ENCODE measurements at regions not wholly inside any gene's neighbourhood (a gene's known extent, or its start where the extent isn't known, plus 50 kb on each side); places are given as distances from the start of the nearest gene placed in this dataset.
"Not testable (repeated sequence)": the region's sequence is repeated elsewhere in the genome, so short reads cannot be mapped to it uniquely, and the experiment has no call there.

DNA sequence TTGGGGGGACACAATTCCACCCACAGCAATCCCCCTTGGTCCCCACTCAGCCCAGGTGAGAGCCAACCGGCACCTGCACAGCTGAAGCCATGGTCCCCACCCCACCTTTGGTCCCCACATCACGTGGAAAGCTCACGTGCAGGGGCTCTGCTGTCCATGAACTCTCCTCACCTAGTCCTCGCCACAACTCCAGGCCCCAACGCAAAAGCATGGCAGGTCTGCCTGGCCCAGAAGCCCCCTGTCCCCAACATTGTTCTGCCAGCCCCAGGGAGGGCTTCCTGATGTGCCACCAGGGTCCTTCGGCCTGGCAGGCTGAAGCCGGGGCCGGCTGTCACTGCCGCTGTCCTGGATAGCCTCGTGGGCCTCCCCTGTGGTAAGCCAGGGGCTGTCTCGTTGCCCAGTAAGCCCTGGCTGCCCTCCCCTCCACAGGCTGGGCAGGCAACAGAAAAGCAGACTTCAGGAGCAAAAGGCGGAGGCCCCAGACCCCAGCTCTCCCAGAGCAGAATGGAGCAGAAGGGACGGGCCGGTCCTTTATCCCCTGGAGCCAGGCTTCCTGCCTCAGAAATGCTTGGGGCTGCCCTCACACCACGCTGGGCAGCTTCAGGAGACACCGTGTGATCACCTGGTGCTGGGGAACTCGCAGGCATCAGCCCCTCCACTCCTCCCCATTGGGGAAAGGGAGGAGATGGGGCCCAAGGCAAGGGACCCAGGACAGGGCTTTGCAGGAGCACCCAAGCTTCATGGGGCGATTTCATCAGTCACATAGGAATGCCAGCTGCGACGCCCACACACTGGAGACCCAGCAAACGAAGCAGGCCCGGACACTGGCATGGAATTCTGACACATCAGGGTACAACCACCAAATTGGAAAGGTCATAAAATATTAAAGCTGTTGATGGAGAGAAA lies 103.7 kb downstream of the ADRA2C start:
- H3K4me3 Mint-ChIP-seq (ENCODE audit: low read depth): no peak overlapping the region
- no peaks in the 10 kb centered on the region for H3K9me3 Mint-ChIP-seq
- no peak for DNase-seq (ENCODE audit: low spot score)
- H3K36me3 Mint-ChIP-seq (ENCODE audit: low read depth): no peaks in the 10 kb centered on the region
- peaks cover 26% of the 10 kb centered on the region for H3K27me3 Mint-ChIP-seq (ENCODE audit: low read depth)
- intact Hi-C loops (cut with micrococcal nuclease): no loop called here
- H3K4me1 Mint-ChIP-seq (ENCODE audit: low read depth): no peaks in the 10 kb centered on the region
- H3K27ac Mint-ChIP-seq: no peak overlapping the region

DNA sequence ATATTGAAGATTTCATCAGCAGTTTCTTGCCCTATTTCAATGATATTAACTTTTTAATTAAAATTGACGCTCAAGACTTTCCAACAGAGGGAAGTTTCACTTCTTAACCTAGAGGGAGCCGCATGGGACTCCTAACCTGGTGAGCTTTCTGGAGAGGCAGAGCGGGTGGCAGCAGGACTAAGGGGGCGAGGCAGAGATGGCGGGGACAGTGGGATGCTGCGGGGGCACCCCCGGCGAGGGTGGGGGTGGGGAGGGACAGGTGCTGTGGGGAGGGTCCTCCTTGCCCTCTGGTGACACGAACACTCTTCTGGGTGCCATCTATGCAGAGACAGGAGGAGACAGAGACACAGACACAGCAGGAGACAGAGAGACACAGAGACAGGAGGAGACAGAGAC lies 104.4 kb downstream of the ADRA2C start:
- DNase-seq (ENCODE audit: low spot score): no peak
- Mint-ChIP-seq H3K36me3 (ENCODE audit: low read depth) (no peaks in the 10 kb centered on the region), H3K27me3 (ENCODE audit: low read depth) (peaks cover 26% of the 10 kb centered on the region), H3K9me3 (no peaks in the 10 kb centered on the region), H3K27ac (no peak overlapping the region), H3K4me1 (ENCODE audit: low read depth) (no peaks in the 10 kb centered on the region), H3K4me3 (ENCODE audit: low read depth) (no peak overlapping the region)
- intact Hi-C loops (cut with micrococcal nuclease): no loop called here

DNA sequence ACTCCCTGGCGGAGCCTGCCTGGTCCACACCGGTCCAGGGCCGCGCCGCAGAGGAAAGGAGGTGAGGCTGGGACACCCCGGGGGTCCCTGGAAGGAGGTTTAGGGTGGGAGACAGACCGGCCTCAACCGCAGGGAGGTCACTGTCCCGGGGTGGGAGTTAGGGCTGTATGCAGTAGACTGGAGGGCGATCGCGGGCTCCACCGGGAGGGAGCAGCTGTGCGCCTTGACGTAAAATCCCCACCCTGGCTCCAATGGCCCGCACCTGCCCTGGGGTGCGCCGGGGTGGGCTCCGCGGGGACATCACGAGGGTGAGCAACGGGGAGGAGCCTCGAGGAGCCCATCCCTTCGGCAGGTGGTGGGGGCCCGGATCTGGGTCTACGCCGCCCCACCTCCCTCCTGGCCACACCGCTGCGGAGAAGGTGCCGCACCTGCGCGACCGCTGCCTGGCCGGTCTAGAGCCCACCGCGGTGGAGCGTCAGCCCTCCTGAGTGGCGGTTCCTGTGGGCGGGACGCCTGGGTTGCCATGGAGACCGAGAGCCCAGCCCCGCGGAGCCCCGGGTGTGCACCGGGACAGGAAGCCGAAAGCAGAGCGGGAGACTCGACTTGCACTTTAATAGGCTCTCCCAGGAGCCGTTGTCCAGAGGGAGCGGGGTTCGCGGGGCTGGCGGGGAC lies 105.1 kb downstream of the ADRA2C start:
- Mint-ChIP-seq H3K27me3 (ENCODE audit: low read depth) (peaks cover 26% of the 10 kb centered on the region), H3K4me1 (ENCODE audit: low read depth) (no peaks in the 10 kb centered on the region), H3K36me3 (ENCODE audit: low read depth) (no peaks in the 10 kb centered on the region), H3K9me3 (no peaks in the 10 kb centered on the region), H3K4me3 (ENCODE audit: low read depth) (no peak overlapping the region), H3K27ac (no peak overlapping the region)
- no peak for DNase-seq (ENCODE audit: low spot score)
- intact Hi-C loops (cut with micrococcal nuclease): no loop called here

DNA sequence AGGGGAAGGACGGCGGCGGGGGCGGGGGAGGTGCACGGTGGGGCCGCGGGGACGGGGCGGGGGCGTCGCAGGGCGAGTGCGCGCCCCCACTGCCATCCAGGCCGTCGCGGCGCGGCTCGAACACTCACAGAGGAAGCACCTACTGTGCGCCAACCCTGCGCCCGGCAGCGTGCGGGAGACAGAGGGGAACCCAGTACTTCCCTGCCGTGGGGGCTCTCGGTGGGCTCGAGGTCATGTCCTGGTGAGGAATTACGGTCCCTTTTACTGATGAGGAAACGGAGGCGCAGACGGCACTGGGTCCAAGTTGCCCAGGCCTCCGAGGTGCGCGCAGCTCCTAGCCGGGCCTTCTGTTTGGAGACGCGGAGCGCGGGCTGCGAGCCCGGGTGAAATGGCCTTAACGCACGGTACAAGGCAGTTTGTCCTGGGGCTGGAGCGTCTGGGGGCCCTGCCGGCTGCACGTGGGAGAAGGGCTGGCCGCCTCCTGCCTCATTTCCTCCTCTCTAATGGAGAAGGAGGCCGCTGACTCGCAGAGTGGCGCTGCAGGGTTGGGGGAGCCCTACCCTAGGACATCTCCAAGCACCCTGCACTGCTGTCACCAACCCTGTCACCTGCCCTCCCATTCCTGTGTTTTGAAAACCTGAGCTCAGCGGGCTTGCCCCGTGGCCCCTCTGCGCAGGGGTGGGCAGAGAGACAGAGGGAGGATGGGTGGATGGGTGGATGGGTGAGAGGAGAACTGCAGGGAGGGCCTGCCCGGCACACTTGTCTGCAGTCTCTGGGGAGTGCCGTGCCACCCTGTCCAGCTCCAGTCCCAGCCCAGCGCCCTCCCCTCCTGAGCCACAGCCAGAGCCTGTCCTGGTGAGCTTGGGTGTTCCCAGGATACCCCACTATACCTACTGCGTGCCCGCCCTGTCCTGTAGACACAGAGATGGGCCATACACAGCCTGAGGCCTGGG lies 106.0 kb downstream of the ADRA2C start:
- Mint-ChIP-seq H3K4me3 (ENCODE audit: low read depth) (no peak overlapping the region), H3K36me3 (ENCODE audit: low read depth) (no peaks in the 10 kb centered on the region), H3K27ac (no peak overlapping the region), H3K9me3 (no peaks in the 10 kb centered on the region), H3K27me3 (ENCODE audit: low read depth) (peaks cover 26% of the 10 kb centered on the region), H3K4me1 (ENCODE audit: low read depth) (no peaks in the 10 kb centered on the region)
- intact Hi-C loops (cut with micrococcal nuclease): no loop called here
- DNase-seq (ENCODE audit: low spot score): no peak

DNA sequence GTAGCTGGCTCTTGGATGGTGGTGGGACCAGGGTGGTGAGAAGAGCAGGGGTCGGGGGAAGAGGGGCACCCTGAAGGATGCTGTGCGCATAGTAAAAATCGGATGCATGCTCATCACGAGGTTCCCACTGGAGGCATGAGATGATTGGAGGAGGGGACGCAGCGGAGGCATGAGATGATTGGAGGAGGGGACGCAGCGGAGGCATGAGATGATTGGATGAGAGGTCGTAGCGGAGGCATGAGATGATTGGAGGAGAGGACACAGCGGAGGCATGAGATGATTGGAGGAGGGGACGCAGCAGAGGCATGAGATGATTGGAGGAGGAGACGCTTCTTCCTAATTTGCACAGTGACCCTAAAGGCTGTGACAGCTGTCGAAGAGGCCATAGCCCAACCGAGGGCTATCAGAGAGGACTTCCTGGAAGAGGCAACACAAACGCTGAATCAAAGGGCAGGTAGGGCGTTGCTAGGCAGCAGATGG lies 106.7 kb downstream of the ADRA2C start:
- Mint-ChIP-seq H3K9me3 (peaks cover 4% of the 10 kb centered on the region), H3K4me3 (ENCODE audit: low read depth) (no peak overlapping the region), H3K27ac (no peak overlapping the region), H3K27me3 (ENCODE audit: low read depth) (peaks cover 32% of the 10 kb centered on the region), H3K36me3 (ENCODE audit: low read depth) (no peaks in the 10 kb centered on the region), H3K4me1 (ENCODE audit: low read depth) (no peaks in the 10 kb centered on the region)
- intact Hi-C loops (cut with micrococcal nuclease): no loop called here
- DNase-seq (ENCODE audit: low spot score): no peak

DNA sequence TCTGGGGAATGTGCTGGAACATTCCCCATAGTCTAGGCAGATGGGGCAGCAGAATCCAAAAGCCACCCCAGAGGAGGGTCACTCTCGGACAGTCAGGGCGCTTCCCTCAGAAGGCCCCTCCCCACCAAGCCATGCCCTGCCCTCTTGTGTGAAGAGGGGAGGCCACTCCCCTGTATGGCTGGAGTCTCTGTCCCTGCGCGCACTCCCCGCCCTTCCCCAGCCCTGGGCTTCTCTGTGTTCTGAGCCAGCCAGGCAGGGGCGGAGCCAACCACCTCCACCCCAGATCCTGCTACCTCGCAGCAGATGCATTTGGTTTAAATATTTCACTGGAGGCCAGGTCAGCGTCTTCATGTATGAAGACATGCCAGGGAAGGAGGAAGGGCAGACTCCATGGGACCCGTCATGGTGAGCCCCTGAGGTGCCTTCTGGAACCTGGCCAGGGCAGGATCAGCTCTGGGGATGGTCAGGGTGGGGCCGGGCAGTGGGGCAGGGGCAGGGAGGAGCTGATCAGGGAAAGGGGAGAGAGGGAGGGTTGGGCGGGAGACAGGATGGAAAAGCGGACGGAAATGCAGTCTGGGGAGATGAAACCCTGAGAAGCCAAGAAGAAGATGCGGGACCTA lies 107.3 kb downstream of the ADRA2C start:
- no peak for DNase-seq (ENCODE audit: low spot score)
- Mint-ChIP-seq H3K9me3 (peaks cover 4% of the 10 kb centered on the region), H3K27me3 (ENCODE audit: low read depth) (peaks cover 39% of the 10 kb centered on the region), H3K4me1 (ENCODE audit: low read depth) (no peaks in the 10 kb centered on the region), H3K4me3 (ENCODE audit: low read depth) (no peak overlapping the region), H3K36me3 (ENCODE audit: low read depth) (no peaks in the 10 kb centered on the region), H3K27ac (no peak overlapping the region)
- intact Hi-C loops (cut with micrococcal nuclease): no loop called here

DNA sequence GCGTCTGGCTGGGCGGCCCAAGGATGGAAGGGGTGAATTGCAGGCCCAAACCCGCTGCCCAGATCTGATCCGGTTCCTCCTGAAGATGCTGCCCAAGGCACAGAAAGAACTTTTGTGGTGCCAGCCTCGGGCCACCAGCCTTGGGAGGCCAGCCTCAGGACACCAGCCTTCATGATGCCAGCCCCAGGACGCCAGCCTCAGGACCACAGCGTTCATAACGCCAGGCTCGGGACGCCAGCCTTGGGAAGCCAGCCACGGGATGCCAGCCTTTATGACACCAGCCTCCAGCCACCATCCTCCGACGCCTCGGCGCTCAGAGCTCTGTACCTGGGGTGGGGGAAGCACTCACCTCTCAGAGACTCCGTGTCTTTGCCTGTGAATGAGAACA lies 107.8 kb downstream of the ADRA2C start:
- intact Hi-C loops (cut with micrococcal nuclease): no loop called here
- H3K4me1 Mint-ChIP-seq (ENCODE audit: low read depth): no peaks in the 10 kb centered on the region
- no peak overlapping the region for H3K27ac Mint-ChIP-seq
- H3K36me3 Mint-ChIP-seq (ENCODE audit: low read depth): no peaks in the 10 kb centered on the region
- peaks cover 43% of the 10 kb centered on the region for H3K27me3 Mint-ChIP-seq (ENCODE audit: low read depth)
- H3K9me3 Mint-ChIP-seq: peaks cover 4% of the 10 kb centered on the region
- no peak overlapping the region for H3K4me3 Mint-ChIP-seq (ENCODE audit: low read depth)
- no peak for DNase-seq (ENCODE audit: low spot score)

DNA sequence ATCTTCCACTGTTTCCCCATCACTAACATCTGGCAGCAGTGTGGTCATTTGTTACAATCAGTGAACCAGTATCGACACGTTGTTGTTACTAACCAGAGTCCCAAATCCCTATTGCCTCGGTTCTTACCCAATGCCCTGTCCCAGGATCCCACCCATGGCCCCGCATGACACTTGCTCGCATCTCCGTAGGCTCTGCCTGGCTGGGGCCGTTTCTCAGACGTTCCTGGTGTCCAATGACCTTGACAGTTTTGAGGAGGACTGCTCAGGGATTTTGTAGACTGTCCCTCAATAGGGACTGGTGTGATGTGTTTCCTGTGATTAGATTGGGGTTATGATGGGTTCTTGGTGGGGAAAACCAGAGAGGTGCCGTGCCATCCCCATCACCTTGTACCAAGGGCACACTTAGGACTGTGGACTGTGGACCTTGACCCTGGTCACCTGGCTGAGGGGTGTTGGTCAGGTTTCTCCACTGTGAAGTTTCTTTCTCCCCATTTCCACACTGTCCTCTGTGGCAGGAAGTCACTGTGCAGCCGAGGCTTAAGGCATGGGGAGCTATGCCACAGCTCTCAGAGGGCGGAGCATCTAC lies 108.4 kb downstream of the ADRA2C start:
- H3K4me1 Mint-ChIP-seq (ENCODE audit: low read depth): peaks cover 3% of the 10 kb centered on the region
- DNase-seq (ENCODE audit: low spot score): no peak
- no peak overlapping the region for H3K4me3 Mint-ChIP-seq (ENCODE audit: low read depth)
- peaks cover 4% of the 10 kb centered on the region for H3K9me3 Mint-ChIP-seq
- H3K27ac Mint-ChIP-seq: no peak overlapping the region
- H3K36me3 Mint-ChIP-seq (ENCODE audit: low read depth): no peaks in the 10 kb centered on the region
- intact Hi-C loops (cut with micrococcal nuclease): no loop called here
- H3K27me3 Mint-ChIP-seq (ENCODE audit: low read depth): peaks cover 48% of the 10 kb centered on the region

DNA sequence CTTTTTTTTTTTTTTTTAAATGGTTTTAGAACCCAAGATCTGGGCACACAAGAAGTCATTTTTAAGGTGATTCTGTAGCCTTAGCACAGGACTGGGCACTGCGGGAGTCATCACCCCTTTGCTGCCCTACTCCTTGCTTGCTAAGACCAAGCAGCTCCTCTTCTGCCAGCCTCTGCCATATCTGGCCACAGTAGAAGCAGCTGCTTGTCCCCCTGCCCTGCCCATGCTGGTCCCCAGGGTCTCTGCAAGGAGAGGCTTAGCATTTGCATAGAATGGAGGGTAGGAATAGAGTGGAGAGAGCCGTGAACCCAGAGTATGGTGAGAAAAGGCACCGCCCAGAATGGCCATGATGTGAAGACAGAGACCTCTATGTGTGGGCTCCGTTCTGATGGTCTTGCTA lies 109.3 kb downstream of the ADRA2C start:
- Mint-ChIP-seq H3K27me3 (ENCODE audit: low read depth) (peaks cover 53% of the 10 kb centered on the region), H3K27ac (no peak overlapping the region), H3K4me1 (ENCODE audit: low read depth) (peaks cover 3% of the 10 kb centered on the region), H3K4me3 (ENCODE audit: low read depth) (no peak overlapping the region), H3K9me3 (peaks cover 4% of the 10 kb centered on the region), H3K36me3 (ENCODE audit: low read depth) (no peaks in the 10 kb centered on the region)
- intact Hi-C loops (cut with micrococcal nuclease): no loop called here
- no peak for DNase-seq (ENCODE audit: low spot score)

DNA sequence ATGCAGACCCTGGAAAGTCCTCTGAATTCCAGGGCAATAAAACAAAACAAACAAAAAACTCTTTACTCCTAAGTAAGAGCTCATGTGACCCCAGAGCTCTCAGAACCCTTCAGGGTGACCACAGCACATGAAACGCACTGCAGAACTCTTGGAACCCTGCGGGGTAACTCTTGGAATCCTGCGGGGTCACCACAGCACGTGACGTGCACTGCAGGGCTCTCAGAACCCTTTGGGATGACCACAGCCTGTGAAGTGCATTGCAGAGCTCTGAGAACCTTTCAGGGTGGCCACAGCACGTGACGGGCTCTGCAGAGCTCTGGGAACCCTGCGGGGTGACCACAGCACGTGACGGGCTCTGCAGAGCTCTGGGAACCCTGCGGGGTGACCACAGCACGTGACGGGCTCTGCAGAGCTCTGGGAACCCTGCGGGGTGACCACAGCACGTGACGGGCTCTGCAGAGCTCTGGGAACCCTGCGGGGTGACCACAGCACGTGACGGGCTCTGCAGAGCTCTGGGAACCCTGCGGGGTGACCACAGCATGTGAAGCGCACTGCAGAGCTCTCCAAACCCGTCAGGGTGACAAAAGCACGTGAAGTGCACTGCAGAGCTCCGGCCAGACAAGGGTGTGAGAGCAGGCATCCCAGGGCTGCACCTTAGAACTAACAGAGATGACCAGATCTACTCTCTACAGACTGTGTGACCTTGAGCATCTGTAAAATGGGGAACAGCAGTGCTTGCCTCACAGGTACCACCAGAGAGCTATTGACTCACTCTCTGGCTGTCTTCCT lies 110.1 kb downstream of the ADRA2C start:
- intact Hi-C loops (cut with micrococcal nuclease); H3K36me3 Mint-ChIP-seq (ENCODE audit: low read depth); H3K4me3 Mint-ChIP-seq (ENCODE audit: low read depth); H3K27ac Mint-ChIP-seq; H3K4me1 Mint-ChIP-seq (ENCODE audit: low read depth); DNase-seq (ENCODE audit: low spot score); H3K9me3 Mint-ChIP-seq: not testable (repeated sequence)
- peaks cover 48% of the 10 kb centered on the region for H3K27me3 Mint-ChIP-seq (ENCODE audit: low read depth)

DNA sequence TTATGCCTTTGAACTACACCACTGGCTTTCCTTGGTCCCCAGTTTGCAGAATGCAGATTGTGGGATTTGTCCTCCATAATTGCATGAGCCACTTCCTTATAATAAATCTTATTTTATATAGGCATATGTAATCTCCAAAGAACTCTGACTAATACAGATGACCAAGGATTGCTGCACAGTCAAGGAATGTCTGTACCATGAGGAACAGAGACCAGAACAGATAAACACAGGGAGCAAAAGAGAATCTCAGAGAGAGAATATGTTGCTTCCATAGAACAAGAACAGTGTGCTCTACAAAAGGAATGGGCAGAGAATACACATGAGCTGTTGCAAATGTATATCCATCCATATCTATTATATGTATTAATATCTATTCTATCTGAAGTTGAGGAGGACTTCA lies 111.1 kb downstream of the ADRA2C start:
- Mint-ChIP-seq H3K4me3 (ENCODE audit: low read depth) (no peak overlapping the region), H3K27me3 (ENCODE audit: low read depth) (peaks cover 45% of the 10 kb centered on the region), H3K9me3 (peaks cover 4% of the 10 kb centered on the region), H3K27ac (no peak overlapping the region), H3K36me3 (ENCODE audit: low read depth) (no peaks in the 10 kb centered on the region), H3K4me1 (ENCODE audit: low read depth) (peaks cover 3% of the 10 kb centered on the region)
- intact Hi-C loops (cut with micrococcal nuclease): no loop called here
- DNase-seq (ENCODE audit: low spot score): no peak
